ENCODE measurements at regions not wholly inside any gene's neighbourhood (a gene's known extent, or its start where the extent isn't known, plus 50 kb on each side); places are given as distances from the start of the nearest gene placed in this dataset.

DNA sequence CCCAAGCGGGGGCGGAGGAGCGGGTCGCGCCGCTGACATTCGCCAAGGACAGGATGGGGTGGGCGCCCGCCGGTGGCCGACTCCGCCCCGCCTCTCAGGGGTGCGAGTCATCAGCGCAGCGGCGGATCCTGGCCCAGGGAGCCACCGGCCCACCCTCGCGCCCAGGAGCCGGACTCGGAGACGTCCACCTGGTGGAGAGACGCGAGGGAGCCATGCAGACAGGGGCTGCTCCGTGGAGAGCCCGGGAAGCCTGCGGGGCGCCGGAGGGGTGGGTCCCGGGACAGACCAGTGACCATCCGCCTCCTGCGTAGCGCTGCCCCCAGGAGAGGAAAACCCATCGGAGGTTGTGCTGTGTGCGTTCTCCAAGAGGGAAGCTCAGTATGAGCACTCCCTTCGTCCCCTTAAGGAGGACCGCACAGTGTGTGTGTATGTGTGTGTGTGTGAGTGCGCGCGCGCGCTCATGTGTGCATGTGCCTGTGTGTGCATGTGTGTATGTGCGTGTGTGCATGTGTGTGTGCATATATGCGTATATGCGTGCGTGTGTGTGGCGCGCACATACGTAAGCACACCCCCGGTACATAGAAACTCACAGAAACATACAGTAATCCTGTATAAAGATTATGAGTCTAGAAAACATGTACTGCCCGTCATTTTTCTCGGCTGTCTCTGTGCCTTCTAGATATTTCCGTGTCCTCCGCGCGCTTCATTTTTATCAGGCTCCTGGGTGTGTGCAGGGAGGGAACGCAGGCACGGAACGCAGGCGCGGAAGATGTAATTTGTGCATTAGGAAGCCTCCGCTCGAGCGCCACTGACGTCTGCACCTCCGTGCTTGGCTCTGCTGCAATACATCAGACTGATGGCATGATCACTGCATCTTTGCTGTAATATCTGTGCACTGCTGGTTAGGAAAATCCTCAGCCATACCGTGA lies 158.9 kb downstream of the TBXT start:
- no peak for TF ChIP-seq CTCF (IDR thresholded peaks at IDR 0.05)
- CTCF ChIA-PET = no interaction called here
- intact Hi-C loops (cut with micrococcal nuclease) = no loop called here
- Mint-ChIP-seq H3K4me3 (no peak overlapping the region), H3K36me3 (ENCODE audit: low read depth) (no peaks in the 10 kb centered on the region), H3K27me3 (peaks cover 65% of the 10 kb centered on the region), H3K9me3 (no peaks in the 10 kb centered on the region), H3K27ac (no peak overlapping the region), H3K4me1 (ENCODE audit: low read depth) (peaks cover 7% of the 10 kb centered on the region)
- DNase-seq (no peak), ATAC-seq (peak; percentile 39)
- POLR2A ChIA-PET = no interaction called here

DNA sequence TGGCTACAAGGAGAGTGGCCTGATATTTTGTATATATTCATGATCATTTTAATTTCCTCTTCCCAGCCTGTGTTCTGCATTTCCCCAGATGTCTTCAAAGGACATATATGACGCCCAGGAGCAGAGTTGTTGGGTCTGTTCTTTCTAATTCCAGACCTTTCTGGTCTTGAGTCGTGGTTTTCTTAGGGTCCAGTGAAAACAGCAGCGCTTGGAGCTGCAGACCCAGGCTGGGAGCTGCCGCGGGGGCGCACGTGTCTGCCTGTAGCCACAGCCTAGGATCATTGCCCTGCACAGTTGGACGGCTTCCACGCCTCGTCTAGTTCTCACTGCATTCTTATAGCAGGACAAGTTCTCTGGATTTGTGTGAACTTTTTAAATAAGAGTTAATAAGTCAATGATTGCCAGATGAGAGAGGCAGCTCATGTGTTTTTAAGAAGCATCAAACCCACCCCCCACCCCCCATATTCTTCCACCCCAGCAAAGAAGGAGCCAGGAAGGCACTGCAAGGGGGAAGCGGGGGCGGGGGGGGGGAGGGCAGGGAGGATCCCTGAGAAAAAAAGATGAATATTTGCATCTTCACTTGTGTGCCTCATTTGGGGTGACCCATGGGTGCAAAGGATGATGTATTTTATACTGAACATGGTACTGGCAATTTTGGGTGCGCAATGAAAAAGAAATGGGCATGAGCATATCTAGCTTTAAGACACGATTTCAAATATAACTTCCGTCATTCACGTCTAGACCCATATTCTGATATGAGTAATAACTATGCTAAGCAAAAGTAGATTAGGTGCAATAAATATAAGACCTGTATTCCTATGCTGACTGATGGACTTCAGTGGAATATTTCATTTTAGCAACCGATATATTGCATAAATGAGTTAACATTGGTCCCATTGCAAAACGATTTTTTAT lies 160.0 kb downstream of the TBXT start:
- no peak for TF ChIP-seq CTCF (IDR thresholded peaks at IDR 0.05)
- no peak overlapping the region for H3K27ac Mint-ChIP-seq
- no peak overlapping the region for H3K4me3 Mint-ChIP-seq
- DNase-seq = no peak
- CTCF ChIA-PET = interaction anchor here (2.0 kb wide), 1 partner anchor 99 kb away, joined by 6 read pairs; no protein-coding TSS in a partner anchor
- no peak for ATAC-seq
- POLR2A ChIA-PET = interaction anchor here (1.0 kb wide), 1 partner anchor 98 kb away, joined by 4 read pairs; no protein-coding TSS in a partner anchor
- H3K36me3 Mint-ChIP-seq (ENCODE audit: low read depth) = no peaks in the 10 kb centered on the region
- peaks cover 60% of the 10 kb centered on the region for H3K27me3 Mint-ChIP-seq
- no peaks in the 10 kb centered on the region for H3K9me3 Mint-ChIP-seq
- intact Hi-C loops (cut with micrococcal nuclease) = no loop called here
- H3K4me1 Mint-ChIP-seq (ENCODE audit: low read depth) = peaks cover 7% of the 10 kb centered on the region

GRCh38 chr6:166006900-166007301 lies 160.8 kb downstream of the TBXT start:
- Mint-ChIP-seq H3K4me3 (no peak overlapping the region), H3K27me3 (peaks cover 54% of the 10 kb centered on the region), H3K27ac (no peak overlapping the region), H3K9me3 (no peaks in the 10 kb centered on the region), H3K36me3 (ENCODE audit: low read depth) (no peaks in the 10 kb centered on the region), H3K4me1 (ENCODE audit: low read depth) (peaks cover 7% of the 10 kb centered on the region)
- POLR2A ChIA-PET = interaction anchor here (1.0 kb wide), 1 partner anchor 99 kb away, joined by 4 read pairs; no protein-coding TSS in a partner anchor
- no peak for TF ChIP-seq CTCF (IDR thresholded peaks at IDR 0.05)
- intact Hi-C loops (cut with micrococcal nuclease) = no loop called here
- no peak for DNase-seq
- ATAC-seq = no peak
- CTCF ChIA-PET = interaction anchor here (1.3 to 2.0 kb wide), 2 partner anchors 17 to 99 kb away, joined by 3 to 6 read pairs; no protein-coding TSS in a partner anchor

DNA sequence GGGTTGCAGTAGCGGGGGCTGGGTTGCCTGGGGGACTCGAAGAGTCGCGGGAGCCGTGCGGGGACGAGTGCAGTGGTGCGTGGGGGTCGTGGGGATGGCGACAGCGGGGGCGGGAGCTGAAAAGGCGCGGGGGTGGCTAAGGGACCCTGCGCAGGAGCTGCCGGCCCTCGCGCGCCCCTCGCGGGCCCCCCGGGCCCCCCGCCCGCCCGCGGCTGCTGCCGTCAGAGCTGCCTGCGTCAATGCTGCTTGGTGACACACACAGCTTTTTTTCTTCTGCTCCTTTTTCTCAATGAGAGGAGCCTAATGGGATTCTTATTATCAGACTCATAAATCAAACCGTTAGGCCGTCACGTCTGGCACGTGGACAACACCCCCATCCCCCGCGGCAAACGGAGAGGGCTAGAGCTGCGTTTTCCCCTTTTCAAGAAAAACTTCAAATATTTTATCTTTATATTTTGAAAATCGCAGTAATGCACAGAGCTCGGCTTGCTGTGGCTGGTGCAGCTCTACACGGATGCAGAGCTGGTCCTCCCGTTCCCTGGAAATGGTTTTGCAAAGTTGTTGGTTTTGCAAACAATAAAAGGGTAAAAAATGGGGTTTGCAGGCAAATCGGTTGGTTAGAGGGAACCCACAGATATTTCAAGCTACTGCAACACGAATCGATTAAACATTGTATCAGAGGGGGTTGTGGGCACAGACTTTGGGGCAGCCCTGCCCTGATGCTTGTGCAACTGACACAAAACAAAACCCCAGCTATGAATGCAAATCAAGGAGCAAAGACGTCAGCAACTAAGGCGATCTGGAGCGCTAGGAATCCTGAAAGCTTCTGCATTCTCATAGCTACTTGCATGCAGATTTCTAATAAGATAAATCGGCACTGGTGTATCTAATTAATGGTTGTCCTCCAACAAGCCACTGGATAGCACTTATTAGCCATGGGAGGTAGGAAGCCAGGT lies 161.4 kb downstream of the TBXT start:
- TF ChIP-seq CTCF (IDR thresholded peaks at IDR 0.05) = no peak
- DNase-seq (no peak), ATAC-seq (no peak)
- ChIA-PET CTCF (interaction anchor here (0.5 to 2.0 kb wide), 3 partner anchors 9 to 100 kb away, joined by 3 to 6 read pairs (median 4); no protein-coding TSS in a partner anchor), POLR2A (interaction anchor here (0.6 to 1.0 kb wide), 2 partner anchors 100 to 278 kb away, joined by 3 to 4 read pairs; no protein-coding TSS in a partner anchor)
- Mint-ChIP-seq H3K27ac (no peak overlapping the region), H3K4me3 (no peak overlapping the region), H3K4me1 (ENCODE audit: low read depth) (peaks cover 7% of the 10 kb centered on the region), H3K36me3 (ENCODE audit: low read depth) (no peaks in the 10 kb centered on the region), H3K27me3 (peaks cover 50% of the 10 kb centered on the region), H3K9me3 (no peaks in the 10 kb centered on the region)
- intact Hi-C loops (cut with micrococcal nuclease) = no loop called here

All from activated CD8-positive, alpha-beta T cell treated with anti-CD3 and anti-CD28 coated beads for 36 hours (primary cell).